ENCODE measurements at regions not wholly inside any gene's neighbourhood (a gene's known extent, or its start where the extent isn't known, plus 50 kb on each side); places are given as distances from the start of the nearest gene placed in this dataset.

- TF ChIP-seq RXRA (IDR thresholded peaks at IDR 0.05; ENCODE audit: insufficient read depth, low read depth, low read length) (no peak), CHD7 (IDR thresholded peaks at IDR 0.05; ENCODE audit: insufficient replicate concordance, low read length) (no peak), ATF3 (IDR thresholded peaks at IDR 0.05; ENCODE audit: insufficient read depth, low read depth, low read length) (no peak), SP1 (IDR thresholded peaks at IDR 0.05; ENCODE audit: low read depth, low read length) (no peak), SP4 (IDR thresholded peaks at IDR 0.05; ENCODE audit: low read length) (no peak), GABPA (IDR thresholded peaks at IDR 0.05; ENCODE audit: borderline replicate concordance, insufficient read depth, low read length) (no peak), SIX5 (IDR thresholded peaks at IDR 0.05; ENCODE audit: low read depth, low read length) (no peak)
These were observed 1614.4 kb upstream of the DDX18 start (continued) for GRCh38 chr2:116200086-116200485.

Data from H1 (cell line).